HG03066 (cell line): ENCODE measurements at regions not wholly inside any gene's neighbourhood (a gene's known extent, or its start where the extent isn't known, plus 50 kb on each side); places are given as distances from the start of the nearest gene placed in this dataset.

ENCODE experiments used
- ATAC-seq: cut with Tn5 transposase; IDR thresholded peaks from one replicate; pipeline ENCODE4 v1.9.1; 2021; ENCODE audit warnings: low read depth; ENCODE audit not compliant: unreplicated experiment

- ATAC-seq: no peak
Measured at GRCh38 chr12:127536833-127537428, 730.0 kb upstream of the TMEM132C start.

GRCh38 chr12:127538316-127538715 is 728.7 kb upstream of the TMEM132C start:
- no peak for ATAC-seq

- no peak for ATAC-seq
Measured at GRCh38 chr12:127539226-127539858, 727.6 kb upstream of the TMEM132C start.

GRCh38 chr12:127542391-127542790 is 724.6 kb upstream of the TMEM132C start:
- ATAC-seq: no peak

- no peak for ATAC-seq
Measured at GRCh38 chr12:127542931-127543330, 724.0 kb upstream of the TMEM132C start.

GRCh38 chr12:127546721-127547505 is 720.1 kb upstream of the TMEM132C start:
- ATAC-seq: no peak

- no peak for ATAC-seq
Measured at GRCh38 chr12:127548123-127548553, 718.8 kb upstream of the TMEM132C start.

GRCh38 chr12:127550271-127550670 is 716.7 kb upstream of the TMEM132C start:
- no peak for ATAC-seq

GRCh38 chr12:127552838-127553237 is 714.1 kb upstream of the TMEM132C start:
- no peak for ATAC-seq

- ATAC-seq: no peak
Measured at GRCh38 chr12:127555071-127555470, 711.9 kb upstream of the TMEM132C start.

- no peak for ATAC-seq
Measured at GRCh38 chr12:127556231-127556886, 710.6 kb upstream of the TMEM132C start.

- ATAC-seq: no peak
Measured at GRCh38 chr12:127558361-127558760, 708.6 kb upstream of the TMEM132C start.

GRCh38 chr12:127559349-127560040 is 707.5 kb upstream of the TMEM132C start:
- peak; percentile 61 for ATAC-seq

- no peak for ATAC-seq
Measured at GRCh38 chr12:127560041-127560478, 706.9 kb upstream of the TMEM132C start.

- no peak for ATAC-seq
Measured at GRCh38 chr12:127562816-127563215, 704.2 kb upstream of the TMEM132C start.

GRCh38 chr12:127565241-127565640 is 701.7 kb upstream of the TMEM132C start:
- no peak for ATAC-seq

GRCh38 chr12:127567531-127567930 is 699.4 kb upstream of the TMEM132C start:
- no peak for ATAC-seq

GRCh38 chr12:127570387-127570786 is 696.6 kb upstream of the TMEM132C start:
- ATAC-seq: no peak

GRCh38 chr12:127570793-127571360 is 696.1 kb upstream of the TMEM132C start:
- no peak for ATAC-seq

- ATAC-seq: no peak
Measured at GRCh38 chr12:127571578-127571977, 695.4 kb upstream of the TMEM132C start.
